GM13976 (cell line): ENCODE measurements at regions not wholly inside any gene's neighbourhood (a gene's known extent, or its start where the extent isn't known, plus 50 kb on each side); places are given as distances from the start of the nearest gene placed in this dataset.

Experiments
- DNase-seq: peaks from one replicate; pipeline ENCODE4 v3.0.0; 2012; ENCODE audit warnings: low spot score
- in situ Hi-C: fragments of 300-500 bp; cut with MboI; formaldehyde crosslinking; loops from one replicate; pipeline ENCODE4 v1.12.0; 2022; ENCODE audit warnings: low sequenced_read_pairs, mixed read lengths, inconsistent platforms; ENCODE audit not compliant: unreplicated experiment
- TF ChIP-seq, protein P1 (sequence below): IDR thresholded peaks from 2 replicates; pipeline ENCODE4 v1.5.1; 2012; ENCODE audit warnings: borderline replicate concordance, mild to moderate bottlenecking; ENCODE audit not compliant: insufficient read depth; ENCODE audit errors: extremely low read depth, missing control alignments, control extremely low read depth

DNA sequence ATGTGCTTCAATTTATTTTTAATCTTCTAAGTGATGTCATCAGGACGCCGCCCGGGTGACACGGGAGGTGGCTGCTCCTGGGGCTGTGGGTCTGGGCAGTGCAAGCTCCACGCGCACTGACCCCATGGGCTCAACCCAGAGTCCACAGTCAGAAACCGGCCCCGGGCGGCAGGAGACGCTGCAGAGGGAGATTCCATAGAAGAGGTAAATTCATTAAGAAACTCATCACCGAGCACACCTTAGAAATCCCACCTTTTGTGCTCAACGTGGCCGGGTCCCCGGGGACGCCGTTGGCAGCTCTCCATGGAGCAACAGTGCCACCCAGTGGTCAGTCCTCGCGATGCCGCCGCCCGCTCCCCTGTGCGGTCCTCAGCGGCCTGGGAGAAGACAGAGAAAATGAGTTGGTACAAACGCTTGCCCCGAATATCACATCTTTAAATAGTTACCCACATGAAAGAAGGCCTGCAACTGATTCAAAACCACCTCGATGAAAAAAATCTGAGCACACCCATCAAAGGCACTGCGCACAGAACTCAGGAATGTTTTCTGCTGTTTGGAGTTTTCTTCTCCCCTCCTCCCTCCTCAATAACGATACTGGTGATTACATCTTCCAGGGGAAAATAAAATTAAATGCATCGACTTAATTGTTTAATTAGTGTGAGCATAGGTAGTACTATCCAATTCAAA is 92.6 kb downstream of the CMPK2 start:
- peak; percentile 83 for DNase-seq
- in situ Hi-C loops: no loop called here
- TF ChIP-seq, protein P1, sequence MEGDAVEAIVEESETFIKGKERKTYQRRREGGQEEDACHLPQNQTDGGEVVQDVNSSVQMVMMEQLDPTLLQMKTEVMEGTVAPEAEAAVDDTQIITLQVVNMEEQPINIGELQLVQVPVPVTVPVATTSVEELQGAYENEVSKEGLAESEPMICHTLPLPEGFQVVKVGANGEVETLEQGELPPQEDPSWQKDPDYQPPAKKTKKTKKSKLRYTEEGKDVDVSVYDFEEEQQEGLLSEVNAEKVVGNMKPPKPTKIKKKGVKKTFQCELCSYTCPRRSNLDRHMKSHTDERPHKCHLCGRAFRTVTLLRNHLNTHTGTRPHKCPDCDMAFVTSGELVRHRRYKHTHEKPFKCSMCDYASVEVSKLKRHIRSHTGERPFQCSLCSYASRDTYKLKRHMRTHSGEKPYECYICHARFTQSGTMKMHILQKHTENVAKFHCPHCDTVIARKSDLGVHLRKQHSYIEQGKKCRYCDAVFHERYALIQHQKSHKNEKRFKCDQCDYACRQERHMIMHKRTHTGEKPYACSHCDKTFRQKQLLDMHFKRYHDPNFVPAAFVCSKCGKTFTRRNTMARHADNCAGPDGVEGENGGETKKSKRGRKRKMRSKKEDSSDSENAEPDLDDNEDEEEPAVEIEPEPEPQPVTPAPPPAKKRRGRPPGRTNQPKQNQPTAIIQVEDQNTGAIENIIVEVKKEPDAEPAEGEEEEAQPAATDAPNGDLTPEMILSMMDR: peak; percentile 99

DNA sequence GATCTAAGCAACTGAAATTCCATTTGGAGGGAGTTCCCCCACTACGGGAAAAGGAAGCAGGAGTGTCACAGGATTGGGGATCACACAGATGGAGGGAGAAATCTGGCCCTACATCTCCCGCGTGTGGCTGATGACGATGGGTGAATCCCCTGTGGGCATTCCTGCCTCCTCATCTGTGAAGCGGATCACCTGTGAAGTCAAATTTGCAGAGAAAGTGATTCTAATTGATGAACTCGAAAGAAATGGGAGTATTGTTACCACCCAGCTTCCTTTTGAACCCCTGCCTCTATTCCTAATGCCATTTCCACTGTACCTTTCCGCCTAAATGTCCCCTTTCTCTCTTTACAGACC is 92.0 kb downstream of the CMPK2 start:
- TF ChIP-seq, protein P1: no peak
- in situ Hi-C loops: no loop called here
- no peak for DNase-seq

DNA sequence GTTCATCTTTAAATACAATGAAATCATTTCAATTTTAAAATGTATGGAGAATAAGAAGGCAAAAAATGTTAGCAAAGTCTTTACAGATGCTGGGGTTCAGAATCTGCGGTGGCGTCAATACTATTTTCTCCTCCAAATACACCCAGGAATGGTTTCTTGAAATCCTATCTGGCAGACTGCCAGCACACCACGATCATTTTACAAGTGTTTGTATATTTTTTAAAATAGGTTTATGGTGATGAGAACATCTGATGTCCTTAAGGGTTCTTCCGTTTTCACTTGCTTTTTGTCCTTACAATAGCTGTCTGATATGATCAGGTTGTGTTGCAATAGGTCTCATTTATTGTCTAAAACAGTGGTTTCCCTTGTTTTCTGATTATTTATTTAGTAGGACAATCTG is 89.6 kb downstream of the CMPK2 start:
- TF ChIP-seq, protein P1: no peak
- DNase-seq: no peak
- in situ Hi-C loops: no loop called here

DNA sequence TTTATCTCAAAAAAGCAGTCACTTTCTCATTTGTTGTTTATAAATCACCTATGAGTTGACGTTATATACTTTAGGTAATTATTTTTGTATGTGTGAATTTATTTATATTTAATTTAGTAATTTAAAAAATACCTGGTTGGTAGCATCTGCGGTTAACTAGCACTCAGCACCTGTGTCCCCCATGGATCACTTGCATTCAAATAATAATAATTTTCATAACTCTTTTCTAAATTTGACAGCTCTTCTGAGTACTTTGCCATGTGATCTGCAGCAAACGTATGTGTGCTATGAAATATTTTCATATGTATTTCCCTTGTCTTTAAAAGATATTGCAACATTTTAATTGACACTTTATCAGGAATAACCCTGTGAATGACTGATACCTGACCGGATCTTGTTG is 88.1 kb downstream of the CMPK2 start:
- DNase-seq: no peak
- TF ChIP-seq, protein P1: no peak
- in situ Hi-C loops: no loop called here

DNA sequence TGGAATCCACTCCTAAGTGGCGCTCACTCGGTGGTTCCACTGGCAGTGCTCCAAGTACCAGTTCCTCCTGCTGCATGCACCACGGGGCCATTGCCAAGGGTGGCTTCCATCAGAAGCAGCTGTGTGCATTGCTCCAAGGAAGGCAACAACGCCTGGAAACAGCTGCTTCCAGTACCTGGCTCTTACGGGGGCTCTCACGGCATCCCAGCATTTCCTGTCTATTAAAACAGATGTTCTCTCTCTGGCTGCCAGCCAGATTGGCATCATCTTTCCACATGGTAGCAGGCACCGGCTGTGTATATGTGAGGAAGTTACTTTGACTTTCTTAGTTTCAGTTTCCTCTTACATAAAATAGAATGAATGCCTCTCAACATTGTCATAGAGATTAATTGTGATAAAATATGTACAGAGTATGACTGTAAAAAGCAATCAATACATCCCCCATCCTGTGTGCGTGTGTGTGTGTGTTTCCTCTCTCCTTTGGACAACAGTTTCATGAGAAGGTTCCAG is 84.9 kb downstream of the CMPK2 start:
- DNase-seq: no peak
- in situ Hi-C loops: no loop called here
- TF ChIP-seq, protein P1: no peak

DNA sequence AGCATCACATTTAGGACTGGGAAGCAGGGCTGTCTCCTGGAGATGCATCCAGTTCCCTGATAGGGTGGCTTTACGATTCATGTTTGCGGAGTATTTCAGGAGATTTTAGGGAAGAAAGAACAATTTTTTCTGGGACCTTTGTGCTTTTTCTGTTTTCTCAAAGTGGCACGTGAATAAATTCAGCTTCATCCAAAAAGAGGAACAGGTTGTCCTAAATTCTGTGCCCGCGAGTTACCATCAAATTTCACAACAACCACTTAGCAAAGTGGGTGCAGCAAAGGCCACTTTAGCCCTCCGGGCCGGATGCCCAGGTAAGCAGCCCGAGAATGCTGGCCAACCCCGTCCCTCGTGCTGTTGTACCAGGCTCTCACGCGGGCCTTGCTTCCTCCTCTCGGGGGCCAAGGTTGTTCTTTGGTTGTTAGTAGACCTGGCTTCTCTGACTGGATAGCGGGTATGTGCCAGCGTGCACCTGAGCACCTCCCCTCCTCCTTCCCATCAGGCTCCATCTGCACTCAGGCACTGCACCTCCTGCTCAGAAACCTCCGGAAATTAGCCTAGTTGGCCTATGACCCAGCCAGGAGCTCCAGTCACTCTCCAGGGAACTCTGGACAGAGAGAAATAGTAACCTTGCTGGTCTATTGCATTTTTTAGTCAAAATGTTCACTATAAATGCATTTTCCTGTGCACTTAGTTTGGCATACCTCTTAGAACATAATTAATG is 83.0 kb downstream of the CMPK2 start:
- in situ Hi-C loops: no loop called here
- DNase-seq: no peak
- TF ChIP-seq, protein P1: no peak
